ENCODE measurements at regions not wholly inside any gene's neighbourhood (a gene's known extent, or its start where the extent isn't known, plus 50 kb on each side); places are given as distances from the start of the nearest gene placed in this dataset.

- DNase-seq (ENCODE audit: low read depth) = peak; percentile 4
Measured at GRCh38 chr5:129400395-129400983, 59.6 kb upstream of the ADAMTS19 start.

- DNase-seq (ENCODE audit: low read depth) = no peak
Measured at GRCh38 chr5:129405222-129405621, 54.9 kb upstream of the ADAMTS19 start.

GRCh38 chr5:129406440-129406839, 53.7 kb upstream of the ADAMTS19 start:
- DNase-seq (ENCODE audit: low read depth) = peak; percentile 25
